ENCODE measurements at regions not wholly inside any gene's neighbourhood (a gene's known extent, or its start where the extent isn't known, plus 50 kb on each side); places are given as distances from the start of the nearest gene placed in this dataset.

DNA sequence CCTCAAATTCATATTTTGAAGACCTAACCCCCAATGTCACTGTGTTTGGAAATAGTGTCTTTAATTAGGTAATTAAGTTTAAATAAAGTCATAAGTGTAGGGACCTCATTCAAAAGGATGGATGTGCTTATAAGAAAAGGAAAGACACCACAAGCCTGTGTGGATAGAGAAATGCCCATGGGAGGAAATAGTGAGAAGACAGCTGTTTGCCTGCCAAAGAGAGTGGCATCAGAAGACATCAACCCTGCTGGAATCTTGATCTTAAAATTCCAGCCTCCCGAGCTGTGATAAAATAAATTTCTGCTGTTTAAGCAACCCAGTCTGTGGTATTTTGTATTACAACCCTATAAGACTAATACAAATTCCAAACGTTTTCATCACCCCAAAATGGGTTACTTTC lies 1867.9 kb upstream of the NUDT12 start:
- Histone ChIP-seq H3K36me3 (no peaks in the 10 kb centered on the region), H3K4me3 (no peak overlapping the region), H3K27me3 (no peaks in the 10 kb centered on the region), H3K9me3 (no peaks in the 10 kb centered on the region), H3K4me1 (no peaks in the 10 kb centered on the region), H3K27ac (no peak overlapping the region)
- intact Hi-C loops (cut with DNase I; ENCODE audit: low total_unique reads) (no loop called here), in situ Hi-C loops (cut with MboI; ENCODE audit: low sequenced_read_pairs in 4 of 4) (no loop called here)
- ATAC-seq (no peak), DNase-seq (no peak)
- no peak for TF ChIP-seq POLR2A (IDR thresholded peaks at IDR 0.05)
- TF ChIP-seq, protein P1, sequence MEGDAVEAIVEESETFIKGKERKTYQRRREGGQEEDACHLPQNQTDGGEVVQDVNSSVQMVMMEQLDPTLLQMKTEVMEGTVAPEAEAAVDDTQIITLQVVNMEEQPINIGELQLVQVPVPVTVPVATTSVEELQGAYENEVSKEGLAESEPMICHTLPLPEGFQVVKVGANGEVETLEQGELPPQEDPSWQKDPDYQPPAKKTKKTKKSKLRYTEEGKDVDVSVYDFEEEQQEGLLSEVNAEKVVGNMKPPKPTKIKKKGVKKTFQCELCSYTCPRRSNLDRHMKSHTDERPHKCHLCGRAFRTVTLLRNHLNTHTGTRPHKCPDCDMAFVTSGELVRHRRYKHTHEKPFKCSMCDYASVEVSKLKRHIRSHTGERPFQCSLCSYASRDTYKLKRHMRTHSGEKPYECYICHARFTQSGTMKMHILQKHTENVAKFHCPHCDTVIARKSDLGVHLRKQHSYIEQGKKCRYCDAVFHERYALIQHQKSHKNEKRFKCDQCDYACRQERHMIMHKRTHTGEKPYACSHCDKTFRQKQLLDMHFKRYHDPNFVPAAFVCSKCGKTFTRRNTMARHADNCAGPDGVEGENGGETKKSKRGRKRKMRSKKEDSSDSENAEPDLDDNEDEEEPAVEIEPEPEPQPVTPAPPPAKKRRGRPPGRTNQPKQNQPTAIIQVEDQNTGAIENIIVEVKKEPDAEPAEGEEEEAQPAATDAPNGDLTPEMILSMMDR (IDR thresholded peaks at IDR 0.05 in 4 of 5, conservative IDR thresholded peaks at IDR 0.05 in 1 of 5): no peak

- Histone ChIP-seq H3K4me1 (no peaks in the 10 kb centered on the region), H3K27me3 (no peaks in the 10 kb centered on the region), H3K4me3 (no peak overlapping the region), H3K9me3 (no peaks in the 10 kb centered on the region), H3K36me3 (no peaks in the 10 kb centered on the region), H3K27ac (no peak overlapping the region)
- no peak for ATAC-seq
- intact Hi-C loops (cut with DNase I; ENCODE audit: low total_unique reads): no loop called here
- no peak for DNase-seq
- no peak for TF ChIP-seq POLR2A (IDR thresholded peaks at IDR 0.05)
- TF ChIP-seq, protein P1 (IDR thresholded peaks at IDR 0.05 in 4 of 5, conservative IDR thresholded peaks at IDR 0.05 in 1 of 5): no peak
- in situ Hi-C loops (cut with MboI; ENCODE audit: low sequenced_read_pairs in 4 of 4): no loop called here
Observed at GRCh38 chr5:105428451-105429380, 1866.1 kb upstream of the NUDT12 start.

- DNase-seq (no peak), ATAC-seq (no peak)
- no peak overlapping the region for H3K27ac ChIP-seq
- no peaks in the 10 kb centered on the region for H3K36me3 ChIP-seq
- TF ChIP-seq POLR2A (IDR thresholded peaks at IDR 0.05): no peak
- TF ChIP-seq, protein P1 (IDR thresholded peaks at IDR 0.05 in 4 of 5, conservative IDR thresholded peaks at IDR 0.05 in 1 of 5): no peak
- H3K27me3 ChIP-seq: no peaks in the 10 kb centered on the region
- in situ Hi-C loops (cut with MboI; ENCODE audit: low sequenced_read_pairs in 4 of 4) (no loop called here), intact Hi-C loops (cut with DNase I; ENCODE audit: low total_unique reads) (no loop called here)
- no peaks in the 10 kb centered on the region for H3K4me1 ChIP-seq
- H3K4me3 ChIP-seq: no peak overlapping the region
- H3K9me3 ChIP-seq: no peaks in the 10 kb centered on the region
Observed at GRCh38 chr5:105414067-105414466, 1851.5 kb upstream of the NUDT12 start.

- no peak for TF ChIP-seq POLR2A (IDR thresholded peaks at IDR 0.05)
- TF ChIP-seq, protein P1 (IDR thresholded peaks at IDR 0.05 in 4 of 5, conservative IDR thresholded peaks at IDR 0.05 in 1 of 5): no peak
- intact Hi-C loops (cut with DNase I; ENCODE audit: low total_unique reads): no loop called here
Observed at GRCh38 chr5:105413406-105413990, 1850.9 kb upstream of the NUDT12 start.

More at GRCh38 chr5:105413406-105413990, 1850.9 kb upstream of the NUDT12 start:
- Histone ChIP-seq H3K36me3 (no peaks in the 10 kb centered on the region), H3K4me1 (no peaks in the 10 kb centered on the region), H3K4me3 (no peak overlapping the region), H3K27ac (no peak overlapping the region), H3K27me3 (no peaks in the 10 kb centered on the region), H3K9me3 (no peaks in the 10 kb centered on the region)
- in situ Hi-C loops (cut with MboI; ENCODE audit: low sequenced_read_pairs in 4 of 4): no loop called here
- ATAC-seq: no peak
- no peak for DNase-seq
